Neural crest cell (in vitro differentiated cells): ENCODE measurements at regions not wholly inside any gene's neighbourhood (a gene's known extent, or its start where the extent isn't known, plus 50 kb on each side); places are given as distances from the start of the nearest gene placed in this dataset.
A peak's percentile ranks its signal among the peaks of the same experiment; 100 is the strongest.
"Not testable (repeated sequence)": the region's sequence is repeated elsewhere in the genome, so short reads cannot be mapped to it uniquely, and the experiment has no call there.

Source experiments
- DNase-seq: peaks from one replicate; pipeline ENCODE4 v3.0.0; 2021; ENCODE audit warnings: low read depth, mixed read lengths, low spot score
- H3K27ac Mint-ChIP-seq: one replicate; pipeline ENCODE4 v1.8.0; 2021; ENCODE audit warnings: mild to moderate bottlenecking, mixed read lengths; ENCODE audit not compliant: unreplicated experiment
- H3K27me3 Mint-ChIP-seq: 2 replicates; pipeline ENCODE4 v1.8.0; 2021; ENCODE audit warnings: low read depth, mild to moderate bottlenecking, mixed read lengths
- H3K36me3 Mint-ChIP-seq: 2 replicates; pipeline ENCODE4 v1.8.0; 2021; ENCODE audit warnings: low read depth, mild to moderate bottlenecking, mixed read lengths
- H3K4me1 Mint-ChIP-seq: 2 replicates; pipeline ENCODE4 v1.8.0; 2021; ENCODE audit warnings: mixed read lengths
- H3K4me3 Mint-ChIP-seq: one replicate; pipeline ENCODE4 v1.8.0; 2021; ENCODE audit warnings: mild to moderate bottlenecking, mixed read lengths
- H3K9me3 Mint-ChIP-seq: 2 replicates; pipeline ENCODE4 v1.8.0; 2021; ENCODE audit warnings: mixed read lengths
- CTCF ChIP-seq: fragments of 200-600 bp; sonication (generic); conservative IDR thresholded peaks from 2 replicates; pipeline ENCODE4 v1.5.0; 2021; ENCODE audit warnings: antibody characterized with exemption, mild to moderate bottlenecking

GRCh38 chr13:83780227-83780626 lies 102.0 kb downstream of the SLITRK1 start:
- peak; percentile 54 for TF ChIP-seq CTCF
- Mint-ChIP-seq H3K4me1 (no peaks in the 10 kb centered on the region), H3K27ac (no peak overlapping the region), H3K4me3 (no peak overlapping the region), H3K36me3 (peaks cover 9% of the 10 kb centered on the region), H3K27me3 (no peaks in the 10 kb centered on the region), H3K9me3 (peaks cover 14% of the 10 kb centered on the region)
- no peak for DNase-seq

- TF ChIP-seq CTCF: no peak
- Mint-ChIP-seq H3K4me3 (no peak overlapping the region), H3K36me3 (no peaks in the 10 kb centered on the region), H3K27ac (no peak overlapping the region), H3K4me1 (no peaks in the 10 kb centered on the region), H3K27me3 (no peaks in the 10 kb centered on the region), H3K9me3 (peaks cover 3% of the 10 kb centered on the region)
- DNase-seq: no peak
Measured at GRCh38 chr13:83773961-83774360, 108.3 kb downstream of the SLITRK1 start.

- H3K9me3 Mint-ChIP-seq: peaks cover 2% of the 10 kb centered on the region
- TF ChIP-seq CTCF: no peak
Measured at GRCh38 chr13:83765796-83766195, 116.5 kb downstream of the SLITRK1 start.

GRCh38 chr13:83761631-83762030 lies 120.6 kb downstream of the SLITRK1 start:
- H3K36me3 Mint-ChIP-seq: peaks cover 3% of the 10 kb centered on the region
- TF ChIP-seq CTCF: no peak
- H3K27ac Mint-ChIP-seq: no peak overlapping the region
- peaks cover 6% of the 10 kb centered on the region for H3K4me1 Mint-ChIP-seq
- H3K4me3 Mint-ChIP-seq: no peak overlapping the region
- no peaks in the 10 kb centered on the region for H3K27me3 Mint-ChIP-seq
- DNase-seq: no peak
- peaks cover 10% of the 10 kb centered on the region for H3K9me3 Mint-ChIP-seq

More at GRCh38 chr13:83765796-83766195, 116.5 kb downstream of the SLITRK1 start:
- DNase-seq: no peak
- H3K36me3 Mint-ChIP-seq: no peaks in the 10 kb centered on the region
- H3K27me3 Mint-ChIP-seq: no peaks in the 10 kb centered on the region
- H3K4me1 Mint-ChIP-seq: peaks cover 6% of the 10 kb centered on the region
- peak overlapping the region; percentile 50 for H3K27ac Mint-ChIP-seq
- H3K4me3 Mint-ChIP-seq: peak overlapping the region; percentile 3

- not testable (repeated sequence) for H3K9me3 Mint-ChIP-seq, DNase-seq, H3K4me1 Mint-ChIP-seq, H3K4me3 Mint-ChIP-seq, H3K36me3 Mint-ChIP-seq, H3K27ac Mint-ChIP-seq, H3K27me3 Mint-ChIP-seq
Measured at GRCh38 chr13:83755210-83755609, 127.1 kb downstream of the SLITRK1 start.

GRCh38 chr13:83753912-83754624 lies 128.2 kb downstream of the SLITRK1 start:
- no peak for DNase-seq
- Mint-ChIP-seq H3K4me3 (no peak overlapping the region), H3K9me3 (peaks cover 4% of the 10 kb centered on the region), H3K4me1 (no peaks in the 10 kb centered on the region), H3K27ac (no peak overlapping the region), H3K36me3 (peaks cover 3% of the 10 kb centered on the region), H3K27me3 (no peaks in the 10 kb centered on the region)
- no peak for TF ChIP-seq CTCF
